ENCODE measurements at regions not wholly inside any gene's neighbourhood (a gene's known extent, or its start where the extent isn't known, plus 50 kb on each side); places are given as distances from the start of the nearest gene placed in this dataset.

DNA sequence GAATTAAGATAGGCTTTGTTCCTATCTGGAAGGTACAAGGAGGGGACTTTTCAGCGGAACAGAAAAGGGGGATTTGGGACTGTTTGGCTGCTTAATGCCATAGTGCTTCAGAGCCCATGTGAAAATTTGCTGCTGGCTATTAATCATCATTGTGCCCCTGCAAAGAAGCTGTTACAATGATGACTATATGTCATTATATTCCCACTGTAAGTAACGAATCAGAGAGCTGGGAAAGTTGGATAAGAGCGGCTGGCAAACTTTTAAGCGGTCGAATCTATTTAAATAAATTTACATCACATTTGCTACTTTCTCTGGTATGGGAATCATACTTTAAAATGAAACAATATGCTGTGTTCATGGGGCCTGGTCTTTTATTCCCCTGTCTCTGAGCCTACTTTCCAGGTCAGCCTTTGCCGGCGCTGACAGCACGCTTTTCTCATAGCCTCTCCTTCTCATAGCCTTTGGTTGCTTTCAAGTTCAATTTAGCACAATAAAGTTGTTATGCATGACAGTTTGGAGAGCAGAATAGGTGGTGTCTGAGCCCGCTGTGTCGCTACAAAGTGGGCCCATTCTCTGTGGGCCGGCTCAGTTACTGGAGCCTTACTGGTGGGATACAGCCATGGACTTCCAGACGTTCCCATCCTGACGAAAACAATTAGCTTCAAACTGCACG, 271.2 kb upstream of the TMEM161B start:
- no peaks in the 10 kb centered on the region for H3K36me3 ChIP-seq (ENCODE audit: control insufficient read depth in 2 of 2, insufficient read depth in 2 of 2, low read length in 1 of 2)
- no peak overlapping the region for H3K4me3 ChIP-seq (ENCODE audit: low read depth in 1 of 2, low read length in 2 of 2)
- H3K27me3 ChIP-seq (ENCODE audit: control insufficient read depth in 1 of 2, insufficient read depth in 2 of 2, low read length in 2 of 2): no peaks in the 10 kb centered on the region
- H3K27ac ChIP-seq (ENCODE audit: low read depth in 2 of 2, low read length in 1 of 2): no peak overlapping the region
- H3K9me3 ChIP-seq (ENCODE audit: control insufficient read depth in 2 of 2, insufficient read depth in 1 of 2, low read depth in 1 of 2, low read length in 1 of 2): no peaks in the 10 kb centered on the region
- no peaks in the 10 kb centered on the region for H3K4me1 ChIP-seq (ENCODE audit: control insufficient read depth in 2 of 2, insufficient read depth in 2 of 2, low read length in 1 of 2)
- WGBS, 2 donors: 46 to 54% methylated on average over 14 of the region's 14 CpGs

DNA sequence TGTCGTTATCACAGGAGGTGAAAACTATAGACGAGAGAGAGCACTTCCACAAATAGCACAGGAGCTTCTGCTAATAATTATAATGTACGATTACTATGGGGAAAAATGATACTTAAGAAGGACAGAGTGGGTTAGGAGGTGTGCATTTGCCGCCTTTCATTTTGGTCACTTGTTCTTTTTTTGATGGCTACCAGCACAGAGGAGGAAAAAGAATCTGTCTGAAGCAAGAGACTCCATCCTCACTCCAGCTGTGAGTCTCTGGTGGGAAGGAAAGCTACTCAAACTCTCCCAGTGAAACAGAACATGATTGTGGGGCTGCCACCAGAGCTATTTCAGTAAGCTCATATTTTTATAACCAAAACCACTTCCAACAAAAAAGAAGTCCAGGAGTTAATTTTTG, 270.4 kb upstream of the TMEM161B start:
- H3K4me3 ChIP-seq (ENCODE audit: low read depth in 1 of 2, low read length in 2 of 2): no peak overlapping the region
- no peaks in the 10 kb centered on the region for H3K27me3 ChIP-seq (ENCODE audit: control insufficient read depth in 1 of 2, insufficient read depth in 2 of 2, low read length in 2 of 2)
- no peaks in the 10 kb centered on the region for H3K36me3 ChIP-seq (ENCODE audit: control insufficient read depth in 2 of 2, insufficient read depth in 2 of 2, low read length in 1 of 2)
- 79 to 80% methylated on average over 4 of the region's 4 CpGs for WGBS, 2 donors
- no peak overlapping the region for H3K27ac ChIP-seq (ENCODE audit: low read depth in 2 of 2, low read length in 1 of 2)
- H3K4me1 ChIP-seq (ENCODE audit: control insufficient read depth in 2 of 2, insufficient read depth in 2 of 2, low read length in 1 of 2): no peaks in the 10 kb centered on the region
- no peaks in the 10 kb centered on the region for H3K9me3 ChIP-seq (ENCODE audit: control insufficient read depth in 2 of 2, insufficient read depth in 1 of 2, low read depth in 1 of 2, low read length in 1 of 2)

DNA sequence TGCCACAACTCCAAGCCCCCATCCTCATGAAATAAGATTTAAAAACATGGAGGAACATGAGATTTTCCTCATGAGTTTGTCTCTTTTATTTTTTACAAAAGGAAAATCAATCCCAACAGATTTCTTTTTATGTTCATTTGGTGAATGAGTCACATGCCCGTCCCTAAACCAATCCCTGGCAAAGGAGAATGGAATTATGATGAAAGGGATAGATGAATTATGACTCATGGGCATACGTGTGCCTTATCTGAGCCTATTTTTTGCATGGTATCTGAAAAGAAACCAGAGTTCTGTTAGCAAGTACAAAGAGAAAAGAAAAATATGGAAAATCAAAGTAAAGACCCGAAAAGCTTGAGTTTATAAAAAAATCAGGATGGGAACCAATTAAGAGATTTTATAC, 267.5 kb upstream of the TMEM161B start:
- 48 to 52% methylated on average over 3 of the region's 3 CpGs for WGBS, 2 donors

DNA sequence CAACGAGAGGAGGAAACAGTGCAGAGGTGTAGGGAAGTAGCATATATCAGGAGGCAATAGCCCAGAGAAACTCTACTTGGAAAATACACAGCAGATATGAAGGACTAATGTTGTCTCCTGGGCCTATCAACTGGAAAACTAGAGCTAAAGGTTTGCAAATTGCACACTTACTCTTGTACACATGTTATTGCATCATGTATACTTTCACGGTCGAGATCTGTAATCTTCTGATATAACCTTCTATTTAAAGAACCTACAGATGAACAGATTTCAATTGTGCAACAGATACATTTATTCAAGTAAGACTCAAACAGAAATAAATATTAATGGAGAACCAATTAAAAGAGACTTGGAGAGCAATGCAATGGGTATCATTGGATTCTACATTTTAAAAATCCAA, 256.3 kb upstream of the TMEM161B start:
- Histone ChIP-seq H3K9me3 (ENCODE audit: control insufficient read depth in 2 of 2, insufficient read depth in 1 of 2, low read depth in 1 of 2, low read length in 1 of 2) (no peaks in the 10 kb centered on the region), H3K27me3 (ENCODE audit: control insufficient read depth in 1 of 2, insufficient read depth in 2 of 2, low read length in 2 of 2) (no peaks in the 10 kb centered on the region), H3K27ac (ENCODE audit: low read depth in 2 of 2, low read length in 1 of 2) (no peak overlapping the region), H3K36me3 (ENCODE audit: control insufficient read depth in 2 of 2, insufficient read depth in 2 of 2, low read length in 1 of 2) (no peaks in the 10 kb centered on the region), H3K4me3 (ENCODE audit: low read depth in 1 of 2, low read length in 2 of 2) (no peak overlapping the region), H3K4me1 (ENCODE audit: control insufficient read depth in 2 of 2, insufficient read depth in 2 of 2, low read length in 1 of 2) (no peaks in the 10 kb centered on the region)
- 78 to 82% methylated on average over 3 of the region's 3 CpGs for WGBS, 2 donors

More for the DNA sequence above, 267.5 kb upstream of the TMEM161B start:
- Histone ChIP-seq H3K4me1 (ENCODE audit: control insufficient read depth in 2 of 2, insufficient read depth in 2 of 2, low read length in 1 of 2) (no peaks in the 10 kb centered on the region), H3K27ac (ENCODE audit: low read depth in 2 of 2, low read length in 1 of 2) (no peak overlapping the region), H3K4me3 (ENCODE audit: low read depth in 1 of 2, low read length in 2 of 2) (no peak overlapping the region), H3K27me3 (ENCODE audit: control insufficient read depth in 1 of 2, insufficient read depth in 2 of 2, low read length in 2 of 2) (no peaks in the 10 kb centered on the region), H3K9me3 (ENCODE audit: control insufficient read depth in 2 of 2, insufficient read depth in 1 of 2, low read depth in 1 of 2, low read length in 1 of 2) (peaks cover 0 to 2% of the 10 kb centered on the region in 2 donors), H3K36me3 (ENCODE audit: control insufficient read depth in 2 of 2, insufficient read depth in 2 of 2, low read length in 1 of 2) (no peaks in the 10 kb centered on the region)

DNA sequence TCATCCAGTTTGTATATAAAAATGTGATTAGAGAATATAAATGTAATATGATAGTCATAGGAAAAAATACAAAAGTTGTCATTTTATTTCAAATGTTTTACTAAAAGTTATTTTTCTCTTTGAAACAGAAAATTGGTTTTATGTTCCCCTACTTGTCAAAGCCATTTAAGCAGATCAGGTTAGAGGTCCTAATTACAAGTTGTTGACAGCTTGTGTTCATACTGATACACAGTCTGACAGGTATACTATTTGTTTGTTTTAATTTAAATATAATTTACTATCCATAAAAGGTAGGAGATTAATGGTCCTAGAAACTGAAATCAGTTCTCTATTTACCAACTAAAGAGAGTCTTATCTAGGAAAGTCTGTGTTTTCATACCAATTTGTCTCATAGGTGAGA, 250.4 kb upstream of the TMEM161B start:
- Histone ChIP-seq H3K36me3 (ENCODE audit: control insufficient read depth in 2 of 2, insufficient read depth in 2 of 2, low read length in 1 of 2) (no peaks in the 10 kb centered on the region), H3K4me3 (ENCODE audit: low read depth in 1 of 2, low read length in 2 of 2) (no peak overlapping the region), H3K27ac (ENCODE audit: low read depth in 2 of 2, low read length in 1 of 2) (no peak overlapping the region)

DNA sequence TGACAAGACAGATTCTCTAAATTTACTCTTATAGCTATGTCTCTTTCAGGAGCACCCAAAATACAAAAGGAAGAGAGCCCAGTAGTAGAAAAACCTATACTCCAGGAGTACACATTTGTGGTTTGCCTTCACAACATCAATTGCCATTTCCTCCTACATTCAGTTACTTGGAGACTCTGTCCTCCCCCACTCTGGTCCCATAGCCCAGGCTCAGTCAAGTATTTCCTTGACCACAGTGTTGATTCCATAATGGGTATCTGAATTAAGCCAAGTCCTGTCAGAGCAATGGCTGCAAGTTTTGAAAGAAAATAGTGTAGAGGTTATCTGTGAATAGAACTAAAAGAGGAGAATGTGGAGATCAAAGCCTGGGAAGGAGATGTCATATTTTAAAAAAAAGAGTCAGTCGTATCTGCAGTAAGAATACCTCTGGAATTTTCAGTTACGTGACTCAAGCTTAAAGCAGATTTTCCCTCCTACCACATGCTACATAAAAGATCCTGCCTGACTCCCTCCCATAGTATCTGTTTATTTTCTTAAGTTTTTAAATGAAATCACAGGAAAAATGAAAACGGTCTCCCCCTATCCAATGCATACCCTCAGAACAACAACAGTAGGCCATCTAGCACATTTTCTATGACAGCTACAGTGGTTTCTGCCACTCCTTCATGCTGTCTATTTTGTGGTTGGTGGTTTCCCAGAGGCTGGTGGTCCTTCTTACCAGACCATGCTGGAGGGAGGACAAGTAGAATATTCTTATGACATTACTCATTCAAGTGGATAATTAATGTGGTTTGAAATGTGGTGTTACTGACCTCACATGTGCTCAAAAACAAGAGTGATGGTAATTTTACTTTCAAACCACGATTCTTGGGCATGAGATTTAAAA, 249.7 kb upstream of the TMEM161B start:
- H3K4me1 ChIP-seq (ENCODE audit: control insufficient read depth in 2 of 2, insufficient read depth in 2 of 2, low read length in 1 of 2): no peaks in the 10 kb centered on the region
- H3K36me3 ChIP-seq (ENCODE audit: control insufficient read depth in 2 of 2, insufficient read depth in 2 of 2, low read length in 1 of 2): no peaks in the 10 kb centered on the region
- H3K9me3 ChIP-seq (ENCODE audit: control insufficient read depth in 2 of 2, insufficient read depth in 1 of 2, low read depth in 1 of 2, low read length in 1 of 2): no peaks in the 10 kb centered on the region
- H3K27me3 ChIP-seq (ENCODE audit: control insufficient read depth in 1 of 2, insufficient read depth in 2 of 2, low read length in 2 of 2): no peaks in the 10 kb centered on the region
- 67 to 72% methylated on average over 4 of the region's 4 CpGs for WGBS, 2 donors
- H3K27ac ChIP-seq (ENCODE audit: low read depth in 2 of 2, low read length in 1 of 2): no peak overlapping the region
- no peak overlapping the region for H3K4me3 ChIP-seq (ENCODE audit: low read depth in 1 of 2, low read length in 2 of 2)

More for the DNA sequence above, 250.4 kb upstream of the TMEM161B start:
- no peaks in the 10 kb centered on the region for H3K4me1 ChIP-seq (ENCODE audit: control insufficient read depth in 2 of 2, insufficient read depth in 2 of 2, low read length in 1 of 2)
- no peaks in the 10 kb centered on the region for H3K27me3 ChIP-seq (ENCODE audit: control insufficient read depth in 1 of 2, insufficient read depth in 2 of 2, low read length in 2 of 2)
- H3K9me3 ChIP-seq (ENCODE audit: control insufficient read depth in 2 of 2, insufficient read depth in 1 of 2, low read depth in 1 of 2, low read length in 1 of 2): no peaks in the 10 kb centered on the region

DNA sequence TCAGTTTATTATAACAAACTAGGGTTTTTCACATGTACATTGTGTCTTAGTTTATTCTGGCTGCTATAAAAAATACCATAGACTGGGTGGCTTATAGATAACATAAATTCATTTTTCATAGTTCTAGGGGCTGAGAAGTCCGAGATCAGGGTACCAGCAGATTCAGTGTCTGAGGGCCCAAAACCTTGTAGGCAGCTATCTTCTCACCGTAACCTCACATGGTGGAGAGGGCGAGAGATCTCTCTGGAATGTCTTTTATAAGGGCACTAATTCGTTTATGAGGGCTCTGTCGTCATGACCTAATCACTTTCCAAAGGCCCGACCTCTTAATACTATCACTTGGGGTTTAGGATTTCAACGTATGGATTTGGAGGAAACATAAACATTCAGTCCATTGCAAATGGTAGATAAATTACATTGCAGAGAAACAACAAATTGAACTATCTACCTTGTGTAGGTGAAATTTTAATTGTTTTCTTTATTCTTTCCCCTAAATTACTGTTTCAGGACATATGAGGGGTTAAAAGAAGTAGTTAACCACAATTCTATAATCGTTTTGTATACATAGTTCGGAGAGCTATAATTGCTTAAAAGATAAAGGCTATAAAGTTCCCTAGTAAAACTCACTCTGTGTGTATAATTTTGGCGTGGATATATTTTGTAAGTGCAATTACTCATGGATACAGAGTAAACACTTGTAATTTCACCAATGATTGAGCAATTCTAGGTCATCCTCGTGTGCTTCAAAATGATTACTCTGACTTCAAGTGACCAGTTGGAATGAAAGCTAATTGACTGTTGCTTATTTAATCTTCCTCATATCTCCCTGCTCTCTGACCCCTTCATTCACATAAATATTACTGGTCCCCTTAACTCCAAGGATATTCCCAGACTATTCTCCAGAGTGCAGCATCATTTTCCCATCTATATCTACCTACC, 247.5 kb upstream of the TMEM161B start:
- Histone ChIP-seq H3K9me3 (ENCODE audit: control insufficient read depth in 2 of 2, insufficient read depth in 1 of 2, low read depth in 1 of 2, low read length in 1 of 2) (no peaks in the 10 kb centered on the region), H3K4me3 (ENCODE audit: low read depth in 1 of 2, low read length in 2 of 2) (no peak overlapping the region), H3K36me3 (ENCODE audit: control insufficient read depth in 2 of 2, insufficient read depth in 2 of 2, low read length in 1 of 2) (no peaks in the 10 kb centered on the region), H3K4me1 (ENCODE audit: control insufficient read depth in 2 of 2, insufficient read depth in 2 of 2, low read length in 1 of 2) (no peaks in the 10 kb centered on the region), H3K27ac (ENCODE audit: low read depth in 2 of 2, low read length in 1 of 2) (no peak overlapping the region), H3K27me3 (ENCODE audit: control insufficient read depth in 1 of 2, insufficient read depth in 2 of 2, low read length in 2 of 2) (no peaks in the 10 kb centered on the region)
- 46 to 51% methylated on average over 11 of the region's 11 CpGs for WGBS, 2 donors

DNA sequence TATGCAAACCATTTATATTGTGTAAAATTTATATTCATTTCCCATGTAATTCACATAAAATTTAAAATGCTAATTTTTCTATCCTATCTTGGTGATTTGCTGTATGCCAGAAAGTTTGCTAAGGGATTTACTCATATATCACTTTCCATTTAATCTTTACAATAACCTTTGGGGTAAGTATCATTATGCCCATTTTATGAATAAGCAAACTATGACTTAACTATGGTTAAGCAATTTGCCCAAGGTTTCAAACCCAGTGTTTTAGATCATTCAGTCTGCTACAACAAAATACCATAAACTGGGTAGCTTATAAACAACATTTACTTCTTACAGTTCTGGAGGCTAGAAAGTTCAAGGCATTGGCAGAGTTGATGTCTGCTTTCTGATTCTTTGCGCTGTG, 246.4 kb upstream of the TMEM161B start:
- Histone ChIP-seq H3K9me3 (ENCODE audit: control insufficient read depth in 2 of 2, insufficient read depth in 1 of 2, low read depth in 1 of 2, low read length in 1 of 2) (no peaks in the 10 kb centered on the region), H3K27me3 (ENCODE audit: control insufficient read depth in 1 of 2, insufficient read depth in 2 of 2, low read length in 2 of 2) (no peaks in the 10 kb centered on the region), H3K36me3 (ENCODE audit: control insufficient read depth in 2 of 2, insufficient read depth in 2 of 2, low read length in 1 of 2) (no peaks in the 10 kb centered on the region), H3K27ac (ENCODE audit: low read depth in 2 of 2, low read length in 1 of 2) (no peak overlapping the region), H3K4me1 (ENCODE audit: control insufficient read depth in 2 of 2, insufficient read depth in 2 of 2, low read length in 1 of 2) (no peaks in the 10 kb centered on the region), H3K4me3 (ENCODE audit: low read depth in 1 of 2, low read length in 2 of 2) (no peak overlapping the region)
- 96 to 97% methylated on average over 1 of the region's 1 CpG for WGBS, 2 donors

DNA sequence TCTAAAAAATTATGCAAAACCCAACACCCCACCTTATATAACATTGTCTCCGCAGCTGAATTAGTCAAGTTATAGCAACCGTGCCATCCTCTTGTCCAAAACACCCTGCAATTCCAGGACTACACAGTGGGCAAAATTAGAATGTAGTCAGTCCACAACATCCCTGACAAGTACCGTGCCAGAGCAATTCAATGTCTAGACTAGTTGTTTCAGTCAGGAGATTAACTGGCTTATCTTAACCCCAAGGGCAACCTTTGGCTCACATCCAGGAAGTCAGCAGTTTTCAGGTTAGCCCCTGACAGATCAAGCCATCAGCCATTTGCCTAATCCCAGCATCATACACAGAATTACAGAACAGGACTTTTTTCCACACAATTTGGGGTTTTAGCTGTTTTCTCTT, 240.8 kb upstream of the TMEM161B start:
- WGBS, 2 donors: 58 to 64% methylated on average over 3 of the region's 3 CpGs
- Histone ChIP-seq H3K4me3 (ENCODE audit: low read depth in 1 of 2, low read length in 2 of 2) (no peak overlapping the region), H3K27me3 (ENCODE audit: control insufficient read depth in 1 of 2, insufficient read depth in 2 of 2, low read length in 2 of 2) (no peaks in the 10 kb centered on the region), H3K9me3 (ENCODE audit: control insufficient read depth in 2 of 2, insufficient read depth in 1 of 2, low read depth in 1 of 2, low read length in 1 of 2) (no peaks in the 10 kb centered on the region), H3K36me3 (ENCODE audit: control insufficient read depth in 2 of 2, insufficient read depth in 2 of 2, low read length in 1 of 2) (no peaks in the 10 kb centered on the region), H3K4me1 (ENCODE audit: control insufficient read depth in 2 of 2, insufficient read depth in 2 of 2, low read length in 1 of 2) (no peaks in the 10 kb centered on the region), H3K27ac (ENCODE audit: low read depth in 2 of 2, low read length in 1 of 2) (no peak overlapping the region)

Measured in esophagus (tissue), 2 donors.